ENCODE measurements at regions not wholly inside any gene's neighbourhood (a gene's known extent, or its start where the extent isn't known, plus 50 kb on each side); places are given as distances from the start of the nearest gene placed in this dataset.
A peak's percentile ranks its signal among the peaks of the same experiment; 100 is the strongest.

- in situ Hi-C loops (cut with MboI; ENCODE audit: low pct_unique_long_range_greater_than_20kb in 2 of 9, low sequenced_read_pairs in 9 of 9, unreplicated experiment in 9 of 9): no loop called here
- no peak for ATAC-seq (replicated peaks in 6 of 8)
- H3K4me1 ChIP-seq (replicated peaks in 1 of 2): no peaks in the 10 kb centered on the region
- no peak overlapping the region for H3K4me3 ChIP-seq
- no peak overlapping the region for H3K27ac ChIP-seq
- 22 to 100% (median 81%) methylated on average over 1 to 4 of the region's 4 CpGs; no CpG with 5 or more reads in 2 of the 10 experiments for WGBS, 10 experiments
These were observed 86.5 kb upstream of the E2F3 start for GRCh38 chr6:20314866-20315845.

DNA sequence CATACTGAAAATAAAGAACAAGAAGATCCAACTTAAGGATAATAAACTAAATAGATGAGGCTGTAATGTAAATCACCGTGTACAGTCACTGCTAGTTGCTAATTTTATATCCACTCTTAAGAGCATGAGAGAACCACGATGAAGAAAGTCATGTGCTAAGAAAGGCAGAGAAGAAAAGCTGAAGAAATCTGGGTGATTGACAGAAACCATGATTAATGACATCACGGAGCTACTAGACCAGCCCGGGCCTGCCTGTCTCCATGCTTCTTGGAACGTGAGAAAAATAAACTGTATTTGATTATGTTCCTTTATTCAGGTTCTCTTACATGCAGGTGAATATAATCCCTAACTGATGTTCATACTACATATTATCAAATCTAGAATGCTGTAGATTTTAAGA, 84.2 kb upstream of the E2F3 start:
- in situ Hi-C loops (cut with MboI; ENCODE audit: low pct_unique_long_range_greater_than_20kb in 2 of 9, low sequenced_read_pairs in 9 of 9, unreplicated experiment in 9 of 9): no loop called here
- Histone ChIP-seq H3K4me3 (no peak overlapping the region), H3K27ac (no peak overlapping the region), H3K4me1 (replicated peaks in 1 of 2) (no peaks in the 10 kb centered on the region)
- WGBS, 10 experiments: 27 to 96% (median 78%) methylated on average over 2 to 5 of the region's 5 CpGs
- no peak for ATAC-seq (replicated peaks in 6 of 8)

- H3K4me1 ChIP-seq (replicated peaks in 1 of 2): no peaks in the 10 kb centered on the region
- no peak overlapping the region for H3K27ac ChIP-seq
- in situ Hi-C loops (cut with MboI; ENCODE audit: low pct_unique_long_range_greater_than_20kb in 2 of 9, low sequenced_read_pairs in 9 of 9, unreplicated experiment in 9 of 9): no loop called here
- 48 to 100% (median 89%) methylated on average over 2 to 16 of the region's 37 CpGs; no CpG with 5 or more reads in 6 of the 10 experiments for WGBS, 10 experiments
- no peak overlapping the region for H3K4me3 ChIP-seq
- no peak for ATAC-seq (replicated peaks in 6 of 8)
These were observed 82.8 kb upstream of the E2F3 start for GRCh38 chr6:20318851-20319387.

DNA sequence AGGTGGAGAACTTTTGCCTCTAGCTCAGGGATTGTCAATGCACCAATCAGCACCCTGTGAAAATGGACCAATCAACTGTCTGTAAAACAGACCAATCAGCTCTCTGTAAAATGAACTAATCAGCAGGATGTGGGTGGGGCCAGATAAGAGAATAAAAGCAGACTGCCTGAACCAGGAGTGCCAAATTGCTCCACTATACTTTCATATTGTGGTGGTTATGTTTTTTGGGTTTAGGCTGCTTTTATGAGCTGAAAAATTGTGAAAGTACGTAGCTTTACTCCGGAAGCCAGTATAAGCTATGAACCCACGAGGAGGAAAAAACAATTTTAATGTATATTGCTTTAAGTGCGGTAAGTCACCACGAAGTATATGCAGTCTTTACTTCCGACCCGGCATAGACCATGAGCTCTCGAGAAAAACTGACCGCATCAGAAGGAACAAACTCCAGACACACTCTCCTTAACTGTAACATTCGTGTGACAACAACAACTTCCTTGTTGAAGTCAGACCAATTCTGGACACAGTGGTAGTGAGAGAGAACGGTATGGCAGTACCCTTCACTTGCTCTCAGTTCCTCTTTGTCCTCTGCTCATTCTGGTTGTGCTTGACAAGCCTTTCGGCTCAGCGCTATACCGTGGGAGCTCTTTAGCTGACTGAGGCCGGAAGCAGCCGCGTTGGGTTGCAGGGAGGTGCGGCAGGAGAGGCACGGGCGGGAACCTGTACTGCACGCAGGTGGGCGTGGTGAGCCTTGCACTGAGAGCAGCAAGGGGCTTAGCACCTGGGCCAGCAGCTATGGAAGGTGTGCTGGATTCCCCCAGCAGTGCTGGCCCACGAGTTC, 81.9 kb upstream of the E2F3 start:
- Histone ChIP-seq H3K27ac (no peak overlapping the region), H3K4me1 (replicated peaks in 1 of 2) (no peaks in the 10 kb centered on the region), H3K4me3 (no peak overlapping the region)
- in situ Hi-C loops (cut with MboI; ENCODE audit: low pct_unique_long_range_greater_than_20kb in 2 of 9, low sequenced_read_pairs in 9 of 9, unreplicated experiment in 9 of 9): no loop called here
- WGBS, 10 experiments: 18 to 94% (median 86%) methylated on average over 3 to 15 of the region's 23 CpGs
- no peak for ATAC-seq (replicated peaks in 6 of 8)

- WGBS, 10 experiments: 50 to 100% (median 82%) methylated on average over 2 to 6 of the region's 6 CpGs; no CpG with 5 or more reads in 1 of the 10 experiments
- in situ Hi-C loops (cut with MboI; ENCODE audit: low pct_unique_long_range_greater_than_20kb in 2 of 9, low sequenced_read_pairs in 9 of 9, unreplicated experiment in 9 of 9): no loop called here
- no peak overlapping the region for H3K4me3 ChIP-seq
- no peak overlapping the region for H3K27ac ChIP-seq
- H3K4me1 ChIP-seq (replicated peaks in 1 of 2): no peaks in the 10 kb centered on the region
- peak in 1 of 8 experiments; percentile 12 for ATAC-seq (replicated peaks in 6 of 8)
These were observed 75.8 kb upstream of the E2F3 start for GRCh38 chr6:20325641-20326421.

DNA sequence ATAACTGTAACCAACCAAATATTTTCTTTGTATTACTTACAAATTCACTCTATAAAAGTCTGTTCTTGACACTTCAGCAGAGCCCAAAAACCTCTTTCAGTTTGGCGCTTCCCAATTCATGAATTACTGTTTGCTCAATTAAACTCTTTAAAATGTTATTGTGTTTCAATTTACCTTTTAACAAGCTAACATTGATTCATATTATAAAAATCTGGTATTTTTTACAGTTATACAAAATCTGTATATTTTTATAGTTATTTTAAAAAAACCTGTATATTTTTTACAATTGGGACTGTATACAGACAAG, 75.3 kb upstream of the E2F3 start:
- in situ Hi-C loops (cut with MboI; ENCODE audit: low pct_unique_long_range_greater_than_20kb in 2 of 9, low sequenced_read_pairs in 9 of 9, unreplicated experiment in 9 of 9): no loop called here
- no peaks in the 10 kb centered on the region for H3K4me1 ChIP-seq (replicated peaks in 1 of 2)
- ATAC-seq (replicated peaks in 6 of 8): no peak
- no peak overlapping the region for H3K4me3 ChIP-seq
- no peak overlapping the region for H3K27ac ChIP-seq
- 85 to 100% (median 95%) methylated on average over 1 of the region's 1 CpG for WGBS, 10 experiments

- ATAC-seq (replicated peaks in 6 of 8): no peak
- H3K4me1 ChIP-seq (replicated peaks in 1 of 2): no peaks in the 10 kb centered on the region
- 20 to 94% (median 88%) methylated on average over 1 to 7 of the region's 7 CpGs; no CpG with 5 or more reads in 3 of the 10 experiments for WGBS, 10 experiments
- in situ Hi-C loops (cut with MboI; ENCODE audit: low pct_unique_long_range_greater_than_20kb in 2 of 9, low sequenced_read_pairs in 9 of 9, unreplicated experiment in 9 of 9): no loop called here
- H3K27ac ChIP-seq: no peak overlapping the region
- H3K4me3 ChIP-seq: no peak overlapping the region
These were observed 74.5 kb upstream of the E2F3 start for GRCh38 chr6:20327141-20327540.

DNA sequence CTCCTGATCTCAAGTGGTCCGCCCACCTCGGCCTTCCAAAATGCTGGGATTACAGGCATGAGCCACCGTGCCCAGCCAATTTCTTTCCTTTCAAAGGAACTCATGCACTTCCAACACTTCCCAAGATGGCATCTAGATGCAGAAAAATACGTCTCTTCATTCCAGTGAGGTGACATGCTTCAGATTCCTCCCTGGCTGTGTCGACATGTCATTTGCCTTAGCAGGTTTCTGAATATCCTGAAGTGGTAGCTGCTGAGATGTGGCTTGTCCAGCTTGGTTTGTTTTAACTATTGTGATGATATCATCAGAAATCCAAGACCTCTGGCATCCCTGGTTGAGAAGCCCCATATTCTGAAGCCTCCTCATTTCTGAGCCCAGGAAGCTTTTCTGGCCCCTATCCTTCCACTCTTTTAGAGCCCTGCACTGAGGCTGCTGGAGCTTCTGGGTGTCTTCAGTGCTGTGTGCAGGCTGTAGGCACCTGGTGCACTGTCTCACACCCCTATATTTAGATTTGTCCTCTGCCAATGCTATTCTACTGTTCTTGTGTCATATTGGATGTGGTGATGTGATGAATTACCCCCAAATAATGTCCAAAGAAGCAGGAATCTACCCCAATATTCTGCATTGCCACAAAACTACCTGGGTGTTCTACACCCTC, 73.3 kb upstream of the E2F3 start:
- ATAC-seq (replicated peaks in 6 of 8): no peak
- no peak overlapping the region for H3K4me3 ChIP-seq
- no peak overlapping the region for H3K27ac ChIP-seq
- in situ Hi-C loops (cut with MboI; ENCODE audit: low pct_unique_long_range_greater_than_20kb in 2 of 9, low sequenced_read_pairs in 9 of 9, unreplicated experiment in 9 of 9): no loop called here
- 0 to 86% (median 60%) methylated on average over 1 to 3 of the region's 5 CpGs; no CpG with 5 or more reads in 2 of the 10 experiments for WGBS, 10 experiments
- H3K4me1 ChIP-seq (replicated peaks in 1 of 2): no peaks in the 10 kb centered on the region

DNA sequence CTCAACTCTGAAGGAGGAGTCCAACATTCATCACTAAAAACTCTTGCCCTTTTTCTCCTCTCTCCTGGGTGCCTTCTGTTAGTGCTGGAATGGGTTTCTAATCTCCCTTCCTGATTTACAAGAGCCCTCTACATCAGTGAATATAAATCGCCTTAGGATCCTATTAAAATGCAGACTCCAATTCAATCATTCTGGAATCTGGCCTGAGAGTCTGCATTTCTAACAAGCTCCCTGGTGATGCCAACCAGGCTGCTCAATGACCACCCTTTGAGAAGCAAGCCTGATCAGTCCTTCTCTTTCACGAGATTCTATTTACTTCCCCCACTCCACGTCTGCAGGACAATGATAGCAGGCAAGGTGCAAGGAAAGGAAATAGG, 72.8 kb upstream of the E2F3 start:
- Histone ChIP-seq H3K27ac (no peak overlapping the region), H3K4me3 (no peak overlapping the region), H3K4me1 (replicated peaks in 1 of 2) (no peaks in the 10 kb centered on the region)
- ATAC-seq (replicated peaks in 6 of 8): peak in 1 of 8 experiments; percentile 19
- in situ Hi-C loops (cut with MboI; ENCODE audit: low pct_unique_long_range_greater_than_20kb in 2 of 9, low sequenced_read_pairs in 9 of 9, unreplicated experiment in 9 of 9): no loop called here
- WGBS, 10 experiments: 0 to 60% (median 53%) methylated on average over 1 to 3 of the region's 3 CpGs; no CpG with 5 or more reads in 6 of the 10 experiments

DNA sequence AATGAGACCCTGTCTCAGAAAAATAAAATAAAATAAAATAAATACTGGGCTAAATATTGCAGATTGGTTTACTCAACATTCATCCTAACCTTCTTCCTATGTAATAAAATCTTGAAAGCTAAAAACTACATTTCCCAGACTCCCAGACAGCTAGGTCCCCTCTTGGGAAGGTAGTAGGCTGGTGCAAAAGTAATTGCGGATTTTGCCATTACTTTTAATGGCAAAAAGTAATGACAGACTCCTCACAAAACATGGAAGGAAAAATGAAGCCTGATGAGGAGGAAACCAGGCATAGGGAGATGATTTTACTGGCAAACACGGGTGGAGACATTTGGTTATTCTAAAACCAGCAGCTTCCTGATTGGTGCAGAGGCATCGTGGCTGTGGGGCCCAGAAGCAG, 70.6 kb upstream of the E2F3 start:
- in situ Hi-C loops (cut with MboI; ENCODE audit: low pct_unique_long_range_greater_than_20kb in 2 of 9, low sequenced_read_pairs in 9 of 9, unreplicated experiment in 9 of 9): no loop called here
- 0 to 90% (median 36%) methylated on average over 1 to 3 of the region's 3 CpGs; no CpG with 5 or more reads in 2 of the 10 experiments for WGBS, 10 experiments
- Histone ChIP-seq H3K4me3 (no peak overlapping the region), H3K27ac (no peak overlapping the region), H3K4me1 (replicated peaks in 1 of 2) (no peaks in the 10 kb centered on the region)
- ATAC-seq (replicated peaks in 6 of 8): no peak

DNA sequence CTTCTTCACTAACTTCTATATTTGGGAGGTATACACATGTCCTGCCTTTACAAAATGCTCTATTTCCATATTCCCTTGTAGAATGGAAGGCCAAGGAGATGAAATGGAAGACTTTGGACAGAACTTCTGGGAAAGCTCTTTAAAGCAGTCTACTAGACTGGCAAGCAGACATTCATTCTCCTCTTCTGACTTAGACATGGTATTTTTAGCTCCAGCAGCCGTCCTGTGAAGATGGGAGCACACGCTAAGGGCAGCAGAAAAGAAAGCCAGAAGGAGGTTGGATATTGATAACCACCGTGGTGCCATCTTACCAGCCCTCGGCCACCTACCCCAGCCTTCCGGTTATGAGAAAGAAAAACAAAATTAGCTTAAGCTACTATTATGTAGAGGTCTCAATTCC, 70.1 kb upstream of the E2F3 start:
- Histone ChIP-seq H3K4me1 (replicated peaks in 1 of 2) (no peaks in the 10 kb centered on the region), H3K27ac (no peak overlapping the region), H3K4me3 (no peak overlapping the region)
- in situ Hi-C loops (cut with MboI; ENCODE audit: low pct_unique_long_range_greater_than_20kb in 2 of 9, low sequenced_read_pairs in 9 of 9, unreplicated experiment in 9 of 9): no loop called here
- 0 to 100% (median 77%) methylated on average over 1 to 5 of the region's 5 CpGs for WGBS, 10 experiments
- no peak for ATAC-seq (replicated peaks in 6 of 8)

- no peak overlapping the region for H3K27ac ChIP-seq
- 0 to 86% (median 17%) methylated on average over 1 of the region's 1 CpG; no CpG with 5 or more reads in 5 of the 10 experiments for WGBS, 10 experiments
- in situ Hi-C loops (cut with MboI; ENCODE audit: low pct_unique_long_range_greater_than_20kb in 2 of 9, low sequenced_read_pairs in 9 of 9, unreplicated experiment in 9 of 9): no loop called here
- no peak for ATAC-seq (replicated peaks in 6 of 8)
- H3K4me1 ChIP-seq (replicated peaks in 1 of 2): peaks cover 0 to 2% of the 10 kb centered on the region in 2 donors
- H3K4me3 ChIP-seq: no peak overlapping the region
These were observed 69.2 kb upstream of the E2F3 start for GRCh38 chr6:20332441-20333006.

Measured in motor neuron (in vitro differentiated cells).